ENCODE measurements at regions not wholly inside any gene's neighbourhood (a gene's known extent, or its start where the extent isn't known, plus 50 kb on each side); places are given as distances from the start of the nearest gene placed in this dataset.

DNA sequence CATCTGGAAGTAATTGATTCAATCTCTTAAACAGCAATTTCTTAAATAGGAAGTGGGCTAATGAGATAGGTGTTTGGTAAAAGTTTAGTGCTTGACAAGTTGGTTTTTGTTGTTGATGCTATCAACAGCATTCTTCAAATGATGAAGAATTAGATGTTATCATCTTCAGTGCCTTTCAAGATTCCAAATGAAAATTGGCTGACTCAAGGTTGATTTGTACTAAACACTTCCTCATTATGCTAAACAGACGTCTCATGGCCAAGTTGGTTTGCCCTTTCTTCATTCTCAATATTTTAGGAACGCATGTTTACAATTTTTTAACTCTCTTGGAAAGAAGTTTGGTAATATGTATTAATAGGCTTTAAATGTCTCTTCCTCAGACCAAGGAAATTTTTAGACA is 86.0 kb downstream of the MID1IP1 start:
- no peak for DNase-seq (ENCODE audit: low read depth)

DNA sequence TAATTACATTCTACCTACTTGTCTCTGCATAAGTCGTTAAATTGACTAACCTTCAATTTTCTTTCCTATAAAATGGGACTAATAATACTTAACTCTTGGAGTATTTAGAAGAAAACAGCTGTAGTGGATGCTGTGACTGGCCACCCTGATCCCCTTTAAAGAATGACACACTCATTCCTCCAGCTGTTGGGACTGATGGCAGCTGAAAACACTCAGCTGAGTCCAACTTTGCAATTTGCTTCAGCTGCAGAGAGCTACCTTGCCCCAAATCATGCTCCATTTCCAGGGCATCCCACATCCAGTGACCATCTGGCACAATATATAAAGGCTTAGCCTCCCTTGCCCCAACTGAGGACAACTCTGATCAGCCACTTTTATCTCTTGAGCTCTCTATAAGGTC is 89.1 kb downstream of the MID1IP1 start:
- no peak for DNase-seq (ENCODE audit: low read depth)

DNA sequence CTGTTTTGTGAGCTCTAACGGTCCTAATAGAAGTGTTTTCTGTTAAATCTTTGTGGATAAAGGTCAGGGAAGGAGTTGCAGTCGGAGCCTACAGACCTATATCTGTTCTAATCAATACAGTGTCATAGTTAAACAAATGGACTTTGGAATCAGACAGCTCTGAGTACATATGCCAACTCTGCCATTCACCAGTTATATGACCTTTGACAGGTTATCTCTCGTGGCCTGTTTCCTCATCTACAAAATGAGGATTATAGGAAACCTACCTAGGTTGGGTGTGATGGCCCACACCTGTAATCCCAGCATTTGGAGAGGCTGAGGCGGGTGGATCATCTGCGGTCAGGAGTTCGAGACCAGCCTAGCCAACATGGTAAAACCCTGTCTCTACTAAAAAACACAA is 89.7 kb downstream of the MID1IP1 start:
- DNase-seq (ENCODE audit: low read depth): no peak

DNA sequence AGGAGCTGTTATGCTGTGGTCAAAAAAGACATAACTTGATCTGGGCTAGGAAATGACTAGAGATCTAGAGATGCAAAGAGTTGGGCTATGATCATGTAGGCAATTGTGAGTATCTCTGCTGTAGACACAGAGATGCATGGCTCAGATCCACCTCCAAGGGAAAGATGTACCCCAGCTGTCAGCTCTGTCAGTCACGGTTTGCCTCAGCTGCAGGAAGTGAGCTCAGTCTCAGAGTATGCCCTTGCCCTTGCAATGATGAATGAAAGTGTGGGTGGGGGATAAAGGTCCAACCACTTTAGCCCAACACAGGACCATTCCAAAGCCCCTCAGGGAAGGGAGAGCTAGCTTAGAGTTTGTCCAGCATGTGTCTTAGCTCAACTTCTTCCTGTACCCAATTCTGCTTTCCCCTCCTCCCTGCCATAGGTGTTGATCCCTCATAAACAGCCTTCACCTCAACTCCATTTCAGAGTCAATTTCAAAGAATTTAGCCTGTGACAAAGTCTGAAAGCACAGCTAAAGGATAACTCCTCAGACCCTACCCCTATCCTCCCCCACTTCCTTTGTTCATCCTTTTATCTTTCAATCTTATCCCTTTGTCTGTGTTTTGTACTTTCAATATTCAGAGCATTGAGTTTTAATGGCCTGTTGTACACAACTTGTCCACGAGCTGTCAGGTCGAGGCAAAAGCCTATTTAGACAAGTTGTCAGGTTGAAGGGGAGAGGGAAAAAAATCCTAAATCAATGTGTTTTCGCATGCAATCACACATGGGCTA is 90.6 kb downstream of the MID1IP1 start:
- DNase-seq (ENCODE audit: low read depth): no peak

DNA sequence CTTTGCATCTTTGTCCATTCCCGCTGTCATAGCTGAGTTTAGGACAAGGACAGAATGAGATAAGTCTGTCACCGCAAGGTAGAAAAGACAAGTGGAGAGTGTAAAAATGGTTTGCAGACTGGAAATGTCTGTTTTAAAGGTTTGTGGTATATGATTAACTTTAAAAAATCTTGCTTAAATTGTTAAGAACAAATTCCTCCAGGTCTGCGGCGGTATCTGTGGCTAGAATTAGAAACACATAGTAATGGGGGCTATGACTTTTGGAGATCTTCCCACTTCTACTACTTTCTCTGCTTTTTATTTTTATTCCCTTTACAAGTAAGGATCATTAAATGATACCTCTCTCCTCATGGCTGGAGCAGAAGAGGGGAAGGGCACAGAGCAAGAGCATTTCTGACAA is 92.2 kb downstream of the MID1IP1 start:
- no peak for DNase-seq (ENCODE audit: low read depth)

DNA sequence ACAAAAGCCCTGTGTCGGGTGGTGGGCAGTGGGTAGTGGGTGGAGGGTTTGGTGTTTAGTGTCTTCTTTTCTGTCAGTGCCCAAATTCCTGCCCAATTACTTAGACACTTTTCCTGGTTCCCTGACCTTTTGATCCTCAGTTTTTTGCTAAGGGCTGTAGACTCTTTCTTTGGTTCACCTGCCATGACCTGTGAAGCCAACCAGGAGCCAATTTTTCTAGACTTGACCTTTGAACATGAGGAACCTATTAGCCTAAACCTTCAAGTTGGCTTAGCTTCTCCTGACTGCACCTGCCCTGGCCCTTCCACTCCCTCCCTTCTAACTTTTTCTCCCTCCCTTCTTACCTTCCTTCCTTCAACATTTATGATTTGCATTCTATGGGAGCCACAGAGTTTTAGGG is 94.5 kb downstream of the MID1IP1 start:
- DNase-seq (ENCODE audit: low read depth): no peak

DNA sequence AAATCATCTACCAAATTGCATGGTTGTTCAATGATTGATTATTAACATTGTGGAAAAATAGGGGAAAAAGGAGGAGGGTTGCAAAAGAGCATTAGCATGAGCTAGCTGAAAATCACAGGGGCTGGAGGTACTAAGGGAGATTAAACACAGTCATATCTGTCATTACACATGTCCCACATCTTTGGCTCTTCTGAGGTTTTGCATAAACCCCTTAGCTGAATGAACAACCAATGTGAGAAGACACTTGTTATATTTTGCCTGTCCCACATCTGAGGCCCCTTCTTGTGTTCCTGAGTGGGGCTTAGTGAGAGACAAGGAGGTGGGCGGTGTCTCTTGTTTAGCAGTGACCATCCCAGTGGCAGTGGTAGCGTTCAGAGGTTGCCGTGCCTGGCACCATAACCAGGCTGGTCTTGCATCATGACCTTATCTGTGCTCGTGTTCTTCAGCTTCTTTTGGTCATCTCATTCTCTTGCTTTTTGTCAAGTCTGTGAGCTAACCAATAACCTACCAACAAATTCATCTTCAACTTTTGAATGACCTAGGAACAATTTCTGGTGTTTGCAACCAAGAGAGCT is 95.6 kb downstream of the MID1IP1 start:
- DNase-seq (ENCODE audit: low read depth): no peak

DNA sequence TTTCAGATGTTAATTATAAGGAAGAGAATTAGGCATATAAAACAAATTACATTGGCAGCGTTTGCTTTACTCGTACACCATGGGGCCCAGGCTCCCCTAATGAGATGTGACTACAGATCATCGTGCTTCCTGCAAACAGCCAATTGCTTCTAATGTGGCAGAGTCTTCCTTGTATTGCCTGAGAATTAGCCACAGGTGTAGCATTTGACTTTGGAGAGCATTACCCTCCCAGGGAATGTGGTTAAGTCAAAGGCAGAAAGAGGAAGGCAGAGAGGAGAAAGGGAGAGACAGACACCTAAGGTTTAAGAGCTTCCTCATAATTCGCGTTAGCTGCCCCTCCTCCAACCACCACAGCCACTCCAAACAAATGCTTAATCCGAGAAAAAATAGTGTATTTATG is 97.0 kb downstream of the MID1IP1 start:
- DNase-seq (ENCODE audit: low read depth): no peak

DNA sequence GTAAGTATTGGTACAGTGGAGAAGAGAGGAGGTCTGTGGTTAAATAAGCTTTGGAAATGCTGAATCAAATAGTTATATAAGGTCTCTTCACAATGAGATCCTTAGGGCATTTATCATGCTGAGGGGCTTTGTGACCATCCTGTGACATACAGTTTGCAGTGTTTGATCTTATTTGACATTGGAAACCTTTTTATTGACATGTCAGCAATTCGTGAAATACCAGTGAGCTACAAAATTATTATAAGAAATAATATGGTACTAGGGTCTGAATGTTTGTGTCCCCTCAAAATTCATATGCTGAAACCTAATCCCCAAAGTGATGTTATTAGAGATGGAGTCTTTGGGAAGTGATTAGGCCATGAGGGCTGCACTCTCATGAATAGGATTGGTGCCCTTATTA is 98.4 kb downstream of the MID1IP1 start:
- DNase-seq (ENCODE audit: low read depth): no peak

DNA sequence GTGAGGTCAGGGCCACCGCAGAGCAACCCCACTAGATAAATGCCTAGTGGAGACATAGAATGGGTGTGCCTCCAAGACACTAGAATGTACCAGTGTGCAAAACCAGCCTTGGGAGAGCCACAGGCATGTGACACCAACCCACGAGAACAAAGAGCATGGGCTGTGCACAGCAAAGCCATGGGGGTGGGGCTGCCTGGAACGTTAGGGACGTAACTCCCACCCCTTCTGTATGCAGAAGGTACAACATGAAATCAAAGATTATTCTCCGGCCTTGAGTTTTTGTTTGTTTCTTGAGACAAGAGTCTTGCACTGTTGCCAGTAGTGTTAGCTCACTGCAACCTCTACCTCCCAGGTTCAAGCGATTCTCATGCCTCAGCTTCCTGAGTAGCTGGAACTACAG is 99.5 kb downstream of the MID1IP1 start:
- no peak for DNase-seq (ENCODE audit: low read depth)

DNA sequence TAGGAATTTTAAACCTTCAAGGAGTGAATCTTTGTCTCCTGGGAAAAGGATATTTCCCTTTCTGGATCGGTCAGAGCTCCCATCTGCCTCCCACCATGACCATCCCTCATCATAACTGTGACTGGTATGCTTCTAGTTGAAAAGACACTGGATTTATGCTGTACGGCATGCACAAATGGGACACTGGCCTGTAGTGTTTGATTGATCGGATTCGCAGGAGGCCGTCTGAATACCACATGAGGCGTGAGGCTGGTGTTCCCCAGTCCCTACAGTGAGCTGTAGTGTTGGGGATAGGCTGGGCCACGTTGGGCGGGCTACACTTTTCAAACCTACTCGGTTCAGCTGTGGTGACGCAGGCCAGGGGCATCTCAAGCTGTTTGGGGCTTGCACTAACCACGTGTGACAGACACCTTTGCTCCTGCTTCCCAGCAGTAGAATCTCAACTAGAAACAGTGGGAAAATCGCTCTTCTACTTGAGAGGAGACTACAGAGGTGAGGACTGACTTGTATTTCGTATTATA is 101.8 kb downstream of the MID1IP1 start:
- no peak for DNase-seq (ENCODE audit: low read depth)

DNA sequence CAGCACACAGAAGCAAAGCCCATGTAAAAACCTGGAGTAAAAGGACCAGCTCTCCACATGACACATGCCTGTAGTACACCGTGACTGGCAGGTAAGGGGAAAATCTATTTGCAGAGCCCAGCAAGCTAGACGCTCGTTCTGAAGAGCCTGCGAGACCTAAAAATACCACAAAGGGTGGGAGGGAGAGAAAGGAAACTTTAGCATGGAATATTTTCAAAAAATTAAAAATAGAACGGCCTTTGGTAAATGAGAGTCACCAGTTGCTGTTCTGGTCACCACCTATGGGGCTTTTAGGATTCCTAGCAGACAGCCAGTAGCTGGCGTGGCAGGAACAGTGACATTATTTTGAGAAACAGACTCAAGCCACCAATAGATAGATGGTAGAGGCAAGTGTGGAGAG is 115.5 kb downstream of the MID1IP1 start:
- DNase-seq (ENCODE audit: low read depth): no peak

DNA sequence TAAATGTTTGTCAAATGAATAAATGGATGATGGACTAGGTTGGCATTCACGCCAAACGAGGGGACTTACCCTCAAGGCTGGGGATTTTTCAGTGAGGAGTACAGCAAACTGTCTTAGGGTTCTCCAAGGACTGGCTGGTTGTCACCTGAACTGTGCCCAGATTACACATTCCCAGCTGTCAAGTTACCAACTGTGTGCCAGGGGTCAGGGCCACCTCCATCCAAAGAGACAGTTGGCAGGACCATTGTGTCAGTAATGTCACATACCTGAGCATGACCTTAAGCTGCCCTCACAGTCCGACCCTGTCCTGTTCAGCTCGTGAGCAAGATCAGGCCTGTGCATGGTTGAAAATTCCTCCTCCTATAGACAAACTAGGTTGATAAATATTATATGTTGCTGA is 116.7 kb downstream of the MID1IP1 start:
- no peak for DNase-seq (ENCODE audit: low read depth)

DNA sequence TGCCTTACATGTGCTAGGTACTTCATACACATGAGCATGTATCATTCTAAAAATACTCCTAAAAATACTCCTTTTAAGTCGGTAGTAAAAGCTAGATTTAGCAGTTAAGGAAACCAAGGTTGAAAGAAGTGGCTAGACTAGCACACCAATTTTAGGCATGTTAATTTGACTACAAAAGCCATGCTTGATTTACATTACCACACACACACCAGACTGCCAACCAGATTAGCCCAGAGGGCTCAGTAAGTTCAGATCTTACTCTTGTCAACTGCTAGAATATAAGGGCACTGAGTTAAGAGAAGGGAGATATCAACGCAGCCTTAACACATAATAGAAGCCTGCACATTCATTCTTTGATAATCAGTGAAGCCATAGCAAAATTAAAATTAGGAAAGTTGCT is 117.9 kb downstream of the MID1IP1 start:
- no peak for DNase-seq (ENCODE audit: low read depth)

DNA sequence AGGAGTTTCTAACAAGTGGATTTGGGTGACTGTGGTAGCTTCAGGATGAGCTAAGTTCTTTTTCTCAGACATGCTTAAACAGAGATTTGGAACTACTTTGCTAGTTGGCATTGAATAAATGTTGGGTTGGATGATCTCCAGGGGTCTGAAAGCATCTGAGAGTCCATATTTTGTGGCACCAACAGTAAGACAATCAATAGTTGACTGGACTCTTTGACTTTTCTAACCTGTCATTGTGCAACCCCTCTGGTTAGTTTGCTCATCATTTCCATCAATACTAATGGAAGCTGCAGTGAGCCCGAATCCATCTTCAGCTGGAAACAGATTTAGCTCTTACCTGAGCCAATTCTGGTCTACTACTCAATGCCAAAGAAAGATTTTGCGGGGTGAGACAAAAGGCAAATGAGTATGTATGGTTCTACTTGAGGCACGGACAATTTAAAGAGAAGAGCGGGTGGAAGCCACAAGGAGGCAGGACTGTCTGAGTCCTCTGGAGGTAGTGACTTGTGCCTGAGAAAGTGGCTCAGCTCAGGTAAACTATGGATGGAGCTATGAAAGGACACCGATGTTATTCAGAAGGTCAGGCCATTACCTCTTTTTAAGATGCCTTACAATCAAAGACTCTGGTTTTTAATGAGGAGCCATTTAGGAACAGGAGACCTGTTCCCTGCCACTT is 118.7 kb downstream of the MID1IP1 start:
- DNase-seq (ENCODE audit: low read depth): no peak

DNA sequence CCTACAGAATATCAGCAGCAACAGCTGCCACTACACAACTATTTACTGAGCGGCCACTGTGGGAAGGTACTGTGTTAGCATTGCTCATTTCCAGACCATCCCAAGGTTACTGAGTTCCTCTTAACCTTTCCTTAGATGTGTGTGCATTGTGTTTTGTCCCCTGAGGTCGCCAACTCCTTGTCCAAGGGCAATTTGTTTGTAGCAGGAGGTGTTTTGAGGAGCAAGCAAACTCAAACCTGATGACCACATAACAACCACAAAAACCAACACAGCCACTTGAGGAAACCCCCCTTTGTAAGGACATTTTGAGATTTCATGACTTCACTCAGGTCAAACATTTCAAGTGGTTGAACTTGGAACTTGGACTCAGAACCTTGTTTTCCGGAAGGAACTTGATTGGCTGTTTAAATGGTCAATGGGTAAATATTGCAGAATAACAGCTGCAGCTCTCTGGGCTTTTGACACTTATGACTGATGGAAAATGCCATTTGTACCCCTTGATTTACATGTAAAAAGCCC is 122.3 kb downstream of the MID1IP1 start:
- DNase-seq (ENCODE audit: low read depth): no peak

DNA sequence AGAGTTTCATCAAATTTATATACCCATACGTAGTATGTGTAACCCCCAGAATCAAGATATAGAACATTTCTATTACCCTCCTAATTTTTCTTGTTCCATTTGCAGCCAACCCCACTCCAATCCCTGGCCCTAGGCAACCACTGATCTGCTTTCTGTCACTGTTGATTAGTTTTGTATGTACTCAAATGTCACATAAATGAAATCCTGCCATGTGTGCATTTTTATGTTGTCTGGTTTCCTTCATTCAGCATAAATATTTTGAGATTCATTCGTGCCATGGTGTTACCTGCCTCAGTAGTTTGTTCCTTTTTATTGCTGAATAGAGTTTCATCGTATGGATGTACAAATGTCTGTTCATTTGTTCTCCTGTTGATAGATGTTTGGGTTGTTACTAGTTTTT is 126.3 kb downstream of the MID1IP1 start:
- DNase-seq (ENCODE audit: low read depth): no peak

DNA sequence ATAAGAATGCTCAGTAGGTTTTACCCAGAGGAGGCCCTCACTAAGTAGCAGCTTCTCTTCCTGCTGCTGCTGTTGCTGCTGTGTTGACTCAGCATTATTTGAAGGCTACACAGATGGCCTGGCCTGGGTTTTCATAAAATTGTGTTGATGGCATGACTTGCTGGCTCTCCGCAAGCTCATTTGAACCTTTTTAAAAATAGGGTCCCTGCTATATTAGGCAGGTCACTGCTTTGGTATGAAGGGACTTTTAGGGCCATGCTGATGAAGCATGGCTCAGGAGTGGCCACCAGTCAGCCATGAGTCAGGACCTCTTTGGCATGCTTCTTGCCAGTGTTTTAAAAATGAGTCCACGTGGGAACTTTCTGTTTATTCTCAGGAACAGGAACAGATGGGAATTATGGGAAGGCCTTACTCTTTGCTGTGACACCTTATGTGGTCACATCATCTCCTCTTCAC is 128.7 kb downstream of the MID1IP1 start:
- no peak for DNase-seq (ENCODE audit: low read depth)

DNA sequence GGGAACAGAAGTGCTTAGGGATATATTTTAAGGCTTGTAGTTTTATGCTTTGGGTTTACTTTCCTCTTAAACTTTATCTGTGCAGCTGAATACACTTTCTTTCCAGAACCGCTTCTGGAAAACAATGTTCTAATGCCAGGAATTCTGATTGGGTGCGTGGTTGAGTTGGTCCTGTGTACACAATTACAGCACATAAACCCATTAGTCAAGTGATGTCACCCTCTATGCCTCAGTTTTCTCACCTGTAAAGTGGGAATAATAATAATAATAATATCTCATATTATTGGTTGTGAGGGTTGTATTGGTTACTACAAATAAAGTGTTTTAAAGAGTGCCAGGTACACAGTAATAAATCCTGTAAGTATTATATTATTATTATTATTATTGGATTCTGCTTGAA is 129.2 kb downstream of the MID1IP1 start:
- no peak for DNase-seq (ENCODE audit: low read depth)

DNA sequence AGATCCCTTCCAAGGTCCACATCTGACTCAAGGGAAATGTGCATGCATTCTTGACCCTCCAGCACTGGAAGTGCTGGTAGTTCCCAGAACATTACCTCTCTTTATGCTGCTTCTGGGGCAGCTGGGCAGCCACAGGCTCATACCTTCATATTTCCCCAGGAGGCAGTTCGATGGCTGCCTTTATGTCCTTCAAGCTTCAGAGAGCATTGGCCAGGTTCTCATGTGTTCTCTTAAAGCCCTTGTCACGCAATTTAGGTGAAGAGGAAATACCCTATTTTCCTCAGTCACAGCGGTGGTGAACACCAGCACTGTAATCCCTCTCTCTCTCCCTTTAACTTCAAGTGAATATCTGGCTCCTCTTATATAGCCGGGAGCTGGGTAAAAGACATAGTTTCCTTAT is 134.3 kb downstream of the MID1IP1 start:
- no peak for DNase-seq (ENCODE audit: low read depth)

DNA sequence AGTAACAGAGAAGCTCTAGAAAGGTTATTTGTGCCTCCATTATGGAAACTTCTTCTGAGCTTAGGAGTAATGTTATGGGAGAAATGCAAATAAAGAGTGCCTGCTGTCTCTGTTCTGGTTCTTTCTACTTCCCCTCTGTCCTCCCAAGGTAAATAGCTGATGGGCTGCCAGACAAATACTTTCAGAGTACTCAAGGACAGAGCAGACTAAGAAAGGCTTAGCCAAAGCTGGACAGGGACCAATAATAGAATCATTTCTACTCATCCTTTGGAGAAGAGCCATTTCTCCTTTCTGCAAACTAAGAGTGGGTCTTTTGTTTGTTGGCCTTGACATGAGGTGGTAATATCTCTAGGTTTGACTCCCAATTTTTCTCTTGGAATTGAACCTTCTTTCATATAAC is 136.1 kb downstream of the MID1IP1 start:
- no peak for DNase-seq (ENCODE audit: low read depth)

DNA sequence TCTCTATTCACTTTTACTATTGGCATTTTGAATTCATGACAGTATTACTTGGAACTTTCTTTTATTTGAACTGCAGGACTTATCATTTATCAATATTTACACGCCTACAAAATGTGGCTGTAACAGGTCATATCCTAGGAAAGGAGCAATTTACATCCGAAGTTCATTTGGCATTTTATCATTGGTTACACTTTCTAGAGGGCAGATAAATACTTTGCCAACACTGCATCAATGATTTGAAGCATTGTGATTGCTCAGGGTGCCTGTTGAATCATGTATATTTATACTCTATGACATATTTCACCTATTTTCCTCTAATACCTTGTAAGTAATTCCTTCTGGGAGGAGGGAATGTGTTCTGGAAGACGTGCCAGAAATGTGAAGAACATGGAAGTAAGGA is 136.7 kb downstream of the MID1IP1 start:
- no peak for DNase-seq (ENCODE audit: low read depth)

DNA sequence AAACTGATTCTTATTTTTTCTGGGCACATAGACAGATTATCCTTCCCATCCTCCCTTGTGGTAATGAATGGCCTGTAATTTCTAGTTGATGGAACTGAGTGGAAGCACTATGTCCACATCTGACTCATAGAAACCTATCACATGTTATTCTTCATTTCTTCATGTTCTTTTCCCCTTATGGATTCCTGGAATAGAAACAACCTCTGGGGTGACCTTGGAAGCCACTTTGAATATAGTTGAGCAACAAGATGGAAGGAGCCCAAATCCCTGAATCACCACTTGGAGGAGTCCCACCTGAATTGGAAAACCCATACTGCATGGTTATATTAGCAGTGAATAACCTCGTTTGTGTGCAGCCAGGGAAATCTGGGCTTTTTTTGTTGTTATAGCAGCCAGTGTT is 137.8 kb downstream of the MID1IP1 start:
- no peak for DNase-seq (ENCODE audit: low read depth)
